CD14-positive monocyte (primary cell): ENCODE measurements at regions not wholly inside any gene's neighbourhood (a gene's known extent, or its start where the extent isn't known, plus 50 kb on each side); places are given as distances from the start of the nearest gene placed in this dataset.
"Not testable (repeated sequence)": the region's sequence is repeated elsewhere in the genome, so short reads cannot be mapped to it uniquely, and the experiment has no call there.

Experiments used
- DNase-seq, 3 donors: peaks; one replicate each; pipeline ENCODE4 v3.0.0-alpha.2; 2011 to 2022
- H2AFZ ChIP-seq: 2 replicates; pipeline ENCODE4 v1.6.0; 2012; ENCODE audit warnings: mild to moderate bottlenecking, low read depth, low read length, inconsistent platforms; ENCODE audit not compliant: insufficient read depth, poor library complexity, severe bottlenecking
- H3K27ac ChIP-seq, 2 donors: 1 replicate in 1 of 2; 2 replicates in 1 of 2; pipeline ENCODE4 v1.5.1; 2012 to 2013; ENCODE audit warnings: low read length in 2 of 2, control low read depth in 1 of 2, inconsistent platforms in 1 of 2, low read depth in 1 of 2, mild to moderate bottlenecking in 1 of 2
- H3K27me3 ChIP-seq, 2 donors: one replicate each; pipeline versions ENCODE4 v1.6.0 to v1.6.1; 2011 to 2013; ENCODE audit warnings: low read length in 2 of 2; ENCODE audit not compliant: control insufficient read depth in 2 of 2, insufficient read depth in 2 of 2
- H3K36me3 ChIP-seq, 2 donors: replicated peaks in 1 of 2; 1 replicate in 1 of 2; 2 replicates in 1 of 2; pipeline versions ENCODE4 v1.5.1 to v1.6.1; 2012 to 2013; ENCODE audit warnings: low read length in 2 of 2, control low read depth in 1 of 2, inconsistent platforms in 1 of 2, mild to moderate bottlenecking in 1 of 2; ENCODE audit not compliant: insufficient read depth in 2 of 2, control insufficient read depth in 1 of 2
- H3K4me1 ChIP-seq, 2 donors: 1 replicate in 1 of 2; 2 replicates in 1 of 2; pipeline versions ENCODE4 v1.5.1 to v1.6.1; 2012 to 2013; ENCODE audit warnings: low read length in 2 of 2, control low read depth in 1 of 2, inconsistent platforms in 1 of 2, mild to moderate bottlenecking in 1 of 2, moderate library complexity in 1 of 2; ENCODE audit not compliant: insufficient read depth in 2 of 2, control insufficient read depth in 1 of 2
- H3K4me2 ChIP-seq: replicated peaks from 2 replicates; pipeline ENCODE3; 2012; ENCODE audit warnings: low read length, moderate library complexity, mild to moderate bottlenecking; ENCODE audit not compliant: poor library complexity, severe bottlenecking; ENCODE audit errors: extremely low read depth
- H3K4me3 ChIP-seq, 3 experiments: fragments of 200-600 bp in 1 of 3; sonication (generic) in 1 of 3; replicated peaks in 1 of 3; 1 replicate in 2 of 3; 2 replicates in 1 of 3; pipeline ENCODE4 v1.5.1; 2011 to 2013; ENCODE audit warnings: low read length in 3 of 3, mild to moderate bottlenecking in 3 of 3, control low read depth in 2 of 3, low read depth in 2 of 3, inconsistent platforms in 1 of 3, moderate library complexity in 1 of 3
- H3K79me2 ChIP-seq: 2 replicates; pipeline ENCODE4 v1.6.0; 2012; ENCODE audit warnings: mild to moderate bottlenecking, control low read depth, inconsistent platforms, low read length, moderate library complexity; ENCODE audit not compliant: insufficient read depth
- H3K9ac ChIP-seq: 2 replicates; pipeline ENCODE4 v1.6.0; 2017; ENCODE audit warnings: low read length, mild to moderate bottlenecking; ENCODE audit not compliant: insufficient read depth, poor library complexity, severe bottlenecking
- H3K9me3 ChIP-seq, 2 donors: replicated peaks in 1 of 2; 1 replicate in 1 of 2; 2 replicates in 1 of 2; pipeline versions ENCODE4 v1.5.1 to v1.6.1; 2012 to 2013; ENCODE audit warnings: low read length in 2 of 2, control low read depth in 1 of 2; ENCODE audit not compliant: control insufficient read depth in 1 of 2, insufficient read depth in 1 of 2
- H4K20me1 ChIP-seq: 2 replicates; pipeline ENCODE4 v1.6.0; 2012; ENCODE audit warnings: mild to moderate bottlenecking, low read length, control low read depth, moderate library complexity; ENCODE audit not compliant: insufficient read depth
- H3K27ac Mint-ChIP-seq, 7 donors: one replicate each; pipeline ENCODE4 v1.8.0; 2020; ENCODE audit warnings: mild to moderate bottlenecking in 7 of 7, mixed read lengths in 7 of 7, moderate library complexity in 6 of 7, inconsistent platforms in 2 of 7
- H3K27me3 Mint-ChIP-seq, 3 donors: one replicate each; pipeline ENCODE4 v1.8.0; 2021 to 2022; ENCODE audit warnings: low read depth in 3 of 3, mild to moderate bottlenecking in 3 of 3, mixed read lengths in 3 of 3, moderate library complexity in 3 of 3, inconsistent platforms in 1 of 3
- H3K36me3 Mint-ChIP-seq, 2 donors: one replicate each; pipeline ENCODE4 v1.8.0; 2020; ENCODE audit warnings: mixed read lengths in 2 of 2, inconsistent platforms in 1 of 2, mild to moderate bottlenecking in 1 of 2
- H3K4me1 Mint-ChIP-seq: one replicate; pipeline ENCODE4 v1.8.0; 2020; ENCODE audit warnings: mild to moderate bottlenecking, mixed read lengths
- H3K4me3 Mint-ChIP-seq, 2 donors: one replicate each; pipeline ENCODE4 v1.8.0; 2020; ENCODE audit warnings: mild to moderate bottlenecking in 2 of 2, mixed read lengths in 2 of 2, moderate library complexity in 1 of 2
- H3K9me3 Mint-ChIP-seq, 7 donors: one replicate each; pipeline ENCODE4 v1.8.0; 2020 to 2022; ENCODE audit warnings: mixed read lengths in 7 of 7, mild to moderate bottlenecking in 6 of 7, moderate library complexity in 6 of 7, inconsistent platforms in 2 of 7
- CTCF ChIP-seq: fragments of 200-600 bp; IDR thresholded peaks from one replicate; pipeline ENCODE4 v1.8.0; 2022; ENCODE audit warnings: antibody characterized with exemption, mild to moderate bottlenecking
- WGBS: methylation state at CpG from one replicate; pipeline ENCODE4 v1.1.5; 2013; ENCODE audit warnings: missing lambda C conversion rate; ENCODE audit not compliant: insufficient coverage; 5-methylcytosine and 5-hydroxymethylcytosine counted together
- intact Hi-C, 2 donors: fragments of 100-400 bp; cut with micrococcal nuclease; formaldehyde crosslinking; loops; one replicate each; pipeline versions ENCODE4 v1.15.0 to v1.15.1; 2023

- Mint-ChIP-seq H3K36me3 (no peaks in the 10 kb centered on the region), H3K9me3 (peaks cover 0 to 18% (median 9%) of the 10 kb centered on the region in 7 donors), H3K4me1 (no peaks in the 10 kb centered on the region), H3K27ac (no peak overlapping the region), H3K27me3 (peaks cover 7 to 20% (median 9%) of the 10 kb centered on the region in 3 donors), H3K4me3 (no peak overlapping the region)
- Histone ChIP-seq H3K4me3 (no peak overlapping the region), H3K9ac (no peak overlapping the region), H3K4me1 (no peaks in the 10 kb centered on the region), H3K27ac (no peak overlapping the region), H3K27me3 (peaks cover 0 to 8% of the 10 kb centered on the region in 2 donors), H4K20me1 (no peaks in the 10 kb centered on the region), H3K4me2 (no peak overlapping the region), H3K36me3 (no peaks in the 10 kb centered on the region), H3K9me3 (no peaks in the 10 kb centered on the region), H2AFZ (no peak overlapping the region), H3K79me2 (no peaks in the 10 kb centered on the region)
- 61% methylated on average over 5 of the region's 6 CpGs for WGBS
- DNase-seq: no peak
- no peak for TF ChIP-seq CTCF
- intact Hi-C loops: no loop called here
Measured at GRCh38 chr6:27644528-27644927, 171.6 kb upstream of the ZNF184 start.

GRCh38 chr6:27642744-27643456, 170.0 kb upstream of the ZNF184 start:
- TF ChIP-seq CTCF: no peak
- Mint-ChIP-seq H3K4me1 (no peaks in the 10 kb centered on the region), H3K4me3 (no peak overlapping the region), H3K27me3 (peaks cover 6 to 13% (median 7%) of the 10 kb centered on the region in 3 donors), H3K27ac (no peak overlapping the region), H3K9me3 (peaks cover 0 to 26% (median 10%) of the 10 kb centered on the region in 7 donors), H3K36me3 (no peaks in the 10 kb centered on the region)
- H3K27ac ChIP-seq: no peak overlapping the region
- intact Hi-C loops: no loop called here
- DNase-seq: no peak
- no peak overlapping the region for H2AFZ ChIP-seq
- WGBS: 87% methylated on average over 7 of the region's 12 CpGs
- no peaks in the 10 kb centered on the region for H3K27me3 ChIP-seq
- no peaks in the 10 kb centered on the region for H3K36me3 ChIP-seq
- H3K79me2 ChIP-seq: no peaks in the 10 kb centered on the region
- H3K4me2 ChIP-seq: no peak overlapping the region
- H3K9me3 ChIP-seq: no peaks in the 10 kb centered on the region
- H3K4me1 ChIP-seq: no peaks in the 10 kb centered on the region
- H3K9ac ChIP-seq: no peak overlapping the region
- no peak overlapping the region for H3K4me3 ChIP-seq
- no peaks in the 10 kb centered on the region for H4K20me1 ChIP-seq

GRCh38 chr6:27635886-27636285, 163.0 kb upstream of the ZNF184 start:
- H3K27me3 ChIP-seq: peaks cover 20 to 22% of the 10 kb centered on the region in 2 donors
- H3K4me3 Mint-ChIP-seq, H3K4me1 Mint-ChIP-seq, H3K27ac ChIP-seq, DNase-seq, H3K9ac ChIP-seq, H3K36me3 ChIP-seq, H3K4me1 ChIP-seq, H4K20me1 ChIP-seq, H2AFZ ChIP-seq, intact Hi-C loops, H3K36me3 Mint-ChIP-seq, H3K4me3 ChIP-seq, H3K4me2 ChIP-seq, H3K79me2 ChIP-seq, H3K27ac Mint-ChIP-seq: not testable (repeated sequence)
- H3K9me3 Mint-ChIP-seq: peaks cover 3 to 49% (median 20%) of the 10 kb centered on the region in 7 donors
- H3K27me3 Mint-ChIP-seq: peaks cover 18 to 25% (median 25%) of the 10 kb centered on the region in 3 donors
- peaks cover 8 to 31% of the 10 kb centered on the region in 2 donors for H3K9me3 ChIP-seq
- WGBS: 85% methylated on average over 2 of the region's 4 CpGs
